ENCODE measurements at regions not wholly inside any gene's neighbourhood (a gene's known extent, or its start where the extent isn't known, plus 50 kb on each side); places are given as distances from the start of the nearest gene placed in this dataset.
"Not testable (repeated sequence)": the region's sequence is repeated elsewhere in the genome, so short reads cannot be mapped to it uniquely, and the experiment has no call there.

- FAIRE-seq, result no peak
- DNase-seq (ENCODE audit: insufficient read length, low spot score), result no peak
These were observed 623.8 kb upstream of the ROBO1 start for GRCh38 chr3:80391573-80391972.

DNA sequence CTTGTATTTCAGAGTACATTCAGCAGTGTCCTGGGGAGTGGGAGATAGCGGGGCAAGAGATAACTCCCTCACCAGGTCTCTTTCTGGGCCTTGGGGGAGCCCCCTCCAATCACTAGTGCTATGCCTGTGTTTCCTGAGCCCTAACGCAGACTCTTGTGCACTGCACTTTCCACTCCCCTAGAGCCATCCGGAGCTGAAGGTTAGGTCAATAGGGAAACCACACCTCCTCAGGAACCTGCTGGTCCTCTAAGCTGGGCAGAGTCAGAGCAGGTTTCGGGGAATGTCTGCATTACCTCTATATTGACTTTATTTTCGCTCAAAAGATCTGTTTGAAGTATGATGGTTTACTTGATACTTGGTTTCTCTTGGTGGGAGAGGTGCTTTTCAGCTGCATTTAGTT, 617.0 kb upstream of the ROBO1 start:
- DNase-seq (ENCODE audit: insufficient read length, low spot score) (no peak), FAIRE-seq (no peak)

- DNase-seq (ENCODE audit: insufficient read length, low spot score) (no peak), FAIRE-seq (no peak)
These were observed 606.6 kb upstream of the ROBO1 start for GRCh38 chr3:80374423-80374822.

DNA sequence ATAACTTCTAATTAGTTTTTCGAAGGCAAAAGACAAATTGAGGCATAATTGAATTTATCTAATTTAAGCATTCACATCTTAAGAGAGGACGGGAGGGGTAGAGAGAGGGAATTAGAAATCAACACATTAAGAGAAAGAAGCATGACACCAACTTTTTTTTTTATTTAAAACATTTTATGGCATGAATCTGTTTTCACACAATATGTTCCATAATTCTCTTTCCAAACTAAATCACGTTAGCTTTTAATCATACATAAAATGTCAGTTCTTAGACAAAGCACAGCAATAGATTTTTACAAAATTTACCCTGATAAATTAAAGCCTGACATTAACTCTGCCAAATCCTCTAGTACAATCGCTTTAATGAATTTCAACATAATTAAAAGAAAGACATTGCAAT, 600.8 kb upstream of the ROBO1 start:
- FAIRE-seq, result no peak
- no peak for DNase-seq (ENCODE audit: insufficient read length, low spot score)

- FAIRE-seq, result no peak
- DNase-seq (ENCODE audit: insufficient read length, low spot score), result no peak
These were observed 599.2 kb upstream of the ROBO1 start for GRCh38 chr3:80366808-80367548.

DNA sequence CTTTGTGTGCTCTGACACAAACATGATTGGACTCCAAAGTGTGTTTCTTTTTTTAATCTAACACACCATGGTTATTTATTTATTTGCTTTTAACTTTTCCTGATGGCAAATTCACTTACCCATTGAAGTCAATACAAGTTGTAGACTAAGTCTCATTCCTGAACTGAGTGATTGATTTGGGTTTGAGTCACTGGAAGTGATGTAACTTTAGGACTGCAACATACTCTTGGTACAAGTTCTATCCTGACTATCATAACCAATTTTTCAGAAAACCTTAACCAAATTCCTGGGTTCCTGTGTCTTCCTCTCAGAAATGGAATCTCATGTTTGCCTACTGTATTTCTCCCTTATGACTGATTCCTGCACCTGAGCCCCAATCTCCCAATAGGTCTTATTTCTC, 590.0 kb upstream of the ROBO1 start:
- DNase-seq (ENCODE audit: insufficient read length, low spot score) (no peak), FAIRE-seq (no peak)

GRCh38 chr3:80355144-80355543, 587.3 kb upstream of the ROBO1 start:
- FAIRE-seq (peak; percentile 60), DNase-seq (ENCODE audit: insufficient read length, low spot score) (no peak)

- FAIRE-seq, result no peak
- no peak for DNase-seq (ENCODE audit: insufficient read length, low spot score)
These were observed 583.4 kb upstream of the ROBO1 start for GRCh38 chr3:80351201-80351600.

- no peak for DNase-seq (ENCODE audit: insufficient read length, low spot score)
- no peak for FAIRE-seq
These were observed 583.0 kb upstream of the ROBO1 start for GRCh38 chr3:80350771-80351170.

DNA sequence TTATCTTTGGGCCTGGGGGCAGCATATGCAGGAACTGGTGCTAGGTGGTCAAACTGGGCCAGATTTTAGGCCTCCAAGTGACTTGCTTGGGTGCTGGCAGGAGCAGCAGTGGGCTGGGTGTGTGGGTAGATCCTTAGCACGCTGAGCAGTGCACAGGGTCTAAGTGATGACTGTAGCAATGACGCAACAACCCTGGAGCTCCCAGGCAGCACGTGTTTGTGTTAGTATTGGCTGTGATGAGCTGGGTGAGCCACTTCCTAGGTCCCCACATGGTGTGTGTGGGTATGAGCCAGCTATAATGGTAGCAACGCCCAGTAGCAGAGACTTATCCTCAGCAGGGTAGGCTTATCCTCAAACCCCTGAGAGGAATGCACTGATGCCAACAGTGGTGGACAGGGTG, 570.6 kb upstream of the ROBO1 start:
- DNase-seq (ENCODE audit: insufficient read length, low spot score) (peak; percentile 2), FAIRE-seq (peak; percentile 31)

GRCh38 chr3:80334534-80334933, 566.7 kb upstream of the ROBO1 start:
- no peak for FAIRE-seq
- no peak for DNase-seq (ENCODE audit: insufficient read length, low spot score)

- peak; percentile 13 for FAIRE-seq
- DNase-seq (ENCODE audit: insufficient read length, low spot score), result no peak
These were observed 563.8 kb upstream of the ROBO1 start for GRCh38 chr3:80331494-80332170.

- not testable (repeated sequence) for FAIRE-seq; DNase-seq (ENCODE audit: insufficient read length, low spot score)
These were observed 546.7 kb upstream of the ROBO1 start for GRCh38 chr3:80314541-80314940.

DNA sequence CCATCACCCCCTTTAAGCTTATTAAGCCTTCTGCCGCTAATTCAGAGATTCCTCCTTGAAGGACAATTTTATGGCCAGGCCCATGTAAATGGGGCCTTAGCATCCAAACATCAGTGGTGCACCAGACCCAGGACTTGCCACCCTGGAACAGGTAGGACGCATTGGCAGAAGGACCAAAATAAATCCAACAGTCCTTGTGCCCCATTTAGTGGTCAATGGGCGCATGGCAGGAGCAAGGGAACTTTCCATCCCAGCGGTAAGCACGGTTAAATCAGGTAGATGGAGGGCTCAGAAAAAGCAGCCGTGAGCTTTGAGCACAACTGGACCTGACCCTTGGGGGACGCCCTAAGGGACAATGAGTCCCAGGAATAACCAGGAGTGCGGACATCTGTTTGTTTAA, 540.8 kb upstream of the ROBO1 start:
- no peak for FAIRE-seq
- DNase-seq (ENCODE audit: insufficient read length, low spot score), result no peak

- DNase-seq (ENCODE audit: insufficient read length, low spot score) (no peak), FAIRE-seq (no peak)
These were observed 540.0 kb upstream of the ROBO1 start for GRCh38 chr3:80307844-80308243.

GRCh38 chr3:80297720-80298119, 529.9 kb upstream of the ROBO1 start:
- DNase-seq (ENCODE audit: insufficient read length, low spot score), result no peak
- FAIRE-seq, result no peak

GRCh38 chr3:80285388-80285787, 517.6 kb upstream of the ROBO1 start:
- FAIRE-seq (no peak), DNase-seq (ENCODE audit: insufficient read length, low spot score) (peak; percentile 2)

GRCh38 chr3:80283783-80284182, 516.0 kb upstream of the ROBO1 start:
- FAIRE-seq (no peak), DNase-seq (ENCODE audit: insufficient read length, low spot score) (no peak)

- FAIRE-seq, result no peak
These were observed 510.3 kb upstream of the ROBO1 start for GRCh38 chr3:80278056-80278455.

GRCh38 chr3:80275120-80275519, 507.3 kb upstream of the ROBO1 start:
- FAIRE-seq (no peak), DNase-seq (ENCODE audit: insufficient read length, low spot score) (no peak)

More at GRCh38 chr3:80278056-80278455, 510.3 kb upstream of the ROBO1 start:
- DNase-seq (ENCODE audit: insufficient read length, low spot score), result no peak

GRCh38 chr3:80263260-80263659, 495.5 kb upstream of the ROBO1 start:
- FAIRE-seq, result no peak
- DNase-seq (ENCODE audit: insufficient read length, low spot score), result no peak

DNA sequence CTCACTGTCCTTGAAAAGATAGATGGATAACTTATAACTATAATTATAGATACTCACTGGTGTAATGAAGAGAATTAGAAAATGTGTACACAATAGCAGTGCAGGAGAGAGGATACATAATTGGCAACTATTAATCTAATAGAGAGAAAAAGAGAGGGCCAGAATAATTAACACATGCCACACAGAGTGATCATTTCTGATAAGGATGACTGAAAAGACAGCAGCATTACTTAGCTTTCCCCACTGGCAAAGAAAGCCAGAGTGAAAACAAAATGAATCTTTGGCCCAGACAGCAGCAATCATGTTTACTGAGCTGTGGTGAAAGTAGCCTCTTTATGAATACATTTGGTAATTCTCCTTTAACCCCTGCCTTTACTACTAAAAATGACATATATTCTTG, 493.3 kb upstream of the ROBO1 start:
- FAIRE-seq (no peak), DNase-seq (ENCODE audit: insufficient read length, low spot score) (no peak)

Data from HTR-8/SVneo (cell line).